A673 (cell line): ENCODE measurements at regions not wholly inside any gene's neighbourhood (a gene's known extent, or its start where the extent isn't known, plus 50 kb on each side); places are given as distances from the start of the nearest gene placed in this dataset.

Experiments used
- EZH2 ChIP-seq: fragments of 200-600 bp; sonication (generic); IDR thresholded peaks from 2 replicates; pipeline ENCODE4 v1.6.1; 2017; ENCODE audit warnings: borderline replicate concordance, low read depth, mild to moderate bottlenecking, mixed read lengths, antibody characterized with exemption, low read length; ENCODE audit not compliant: poor library complexity, severe bottlenecking
- TF ChIP-seq, protein P1 (sequence below): fragments of 300-800, 200-600 bp; sonication (generic); conservative IDR thresholded peaks from 2 replicates; pipeline ENCODE4 v1.5.1; 2017; ENCODE audit warnings: low read depth, mild to moderate bottlenecking, antibody characterized with exemption, low read length, moderate library complexity, mixed read lengths

DNA sequence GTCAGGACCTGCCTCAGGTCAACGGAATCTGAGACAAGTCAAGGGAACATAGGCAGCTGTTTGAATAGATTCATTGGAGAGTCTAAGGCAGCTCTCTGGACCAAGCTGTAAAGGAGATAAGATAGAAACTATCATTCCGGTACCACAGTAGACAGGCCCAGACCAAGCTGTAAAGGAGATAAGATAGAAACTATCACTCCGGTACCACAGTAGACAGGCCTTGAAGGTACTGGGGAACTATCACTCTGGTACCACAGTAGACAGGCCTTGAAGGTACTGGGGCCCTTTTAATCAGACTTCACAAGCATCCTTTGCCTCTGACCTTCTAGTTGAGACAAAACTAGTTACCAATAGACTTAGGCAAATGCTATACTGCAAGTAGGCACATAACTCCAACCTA lies 346.1 kb downstream of the DCDC2C start:
- no peak for TF ChIP-seq EZH2
- TF ChIP-seq, protein P1, sequence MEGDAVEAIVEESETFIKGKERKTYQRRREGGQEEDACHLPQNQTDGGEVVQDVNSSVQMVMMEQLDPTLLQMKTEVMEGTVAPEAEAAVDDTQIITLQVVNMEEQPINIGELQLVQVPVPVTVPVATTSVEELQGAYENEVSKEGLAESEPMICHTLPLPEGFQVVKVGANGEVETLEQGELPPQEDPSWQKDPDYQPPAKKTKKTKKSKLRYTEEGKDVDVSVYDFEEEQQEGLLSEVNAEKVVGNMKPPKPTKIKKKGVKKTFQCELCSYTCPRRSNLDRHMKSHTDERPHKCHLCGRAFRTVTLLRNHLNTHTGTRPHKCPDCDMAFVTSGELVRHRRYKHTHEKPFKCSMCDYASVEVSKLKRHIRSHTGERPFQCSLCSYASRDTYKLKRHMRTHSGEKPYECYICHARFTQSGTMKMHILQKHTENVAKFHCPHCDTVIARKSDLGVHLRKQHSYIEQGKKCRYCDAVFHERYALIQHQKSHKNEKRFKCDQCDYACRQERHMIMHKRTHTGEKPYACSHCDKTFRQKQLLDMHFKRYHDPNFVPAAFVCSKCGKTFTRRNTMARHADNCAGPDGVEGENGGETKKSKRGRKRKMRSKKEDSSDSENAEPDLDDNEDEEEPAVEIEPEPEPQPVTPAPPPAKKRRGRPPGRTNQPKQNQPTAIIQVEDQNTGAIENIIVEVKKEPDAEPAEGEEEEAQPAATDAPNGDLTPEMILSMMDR = no peak
